Breast epithelium (tissue), 4 donors: ENCODE measurements at regions not wholly inside any gene's neighbourhood (a gene's known extent, or its start where the extent isn't known, plus 50 kb on each side); places are given as distances from the start of the nearest gene placed in this dataset.
A peak's percentile ranks its signal among the peaks of the same experiment; 100 is the strongest.

Experiments used
- DNase-seq, 2 donors: peaks; one replicate each; pipeline ENCODE4 v3.0.0-alpha.2; 2019; ENCODE audit warnings: low spot score in 2 of 2
- H3K27ac ChIP-seq, 2 donors: fragments of 200-600 bp; sonication (generic) in 1 of 2; one replicate each; pipeline ENCODE4 v1.5.1; 2016 to 2019; ENCODE audit warnings: mild to moderate bottlenecking in 1 of 2
- H3K27me3 ChIP-seq, 2 donors: fragments of 200-600 bp; sonication (generic) in 1 of 2; one replicate each; pipeline versions ENCODE4 v1.5.1 to v1.6.0; 2017 to 2019; ENCODE audit warnings: control low read depth in 1 of 2, mild to moderate bottlenecking in 1 of 2
- H3K36me3 ChIP-seq: fragments of 200-600 bp; one replicate; pipeline ENCODE4 v1.5.1; 2019
- H3K4me1 ChIP-seq, 2 donors: fragments of 200-600 bp; sonication (generic); one replicate each; pipeline ENCODE4 v1.5.1; 2016 to 2019; ENCODE audit warnings: control low read depth in 1 of 2
- H3K4me3 ChIP-seq, 3 donors: fragments of 200-600 bp; sonication (generic); 1 replicate in 2 of 3; 2 replicates in 1 of 3; pipeline ENCODE4 v1.5.1; 2016 to 2019; ENCODE audit warnings: mild to moderate bottlenecking in 3 of 3, moderate library complexity in 2 of 3
- H3K9me3 ChIP-seq, 2 donors: fragments of 200-600 bp; sonication (generic) in 1 of 2; one replicate each; pipeline ENCODE4 v1.5.1; 2016 to 2019; ENCODE audit warnings: control low read depth in 1 of 2
- POLR2A ChIP-seq: fragments of 450-650 bp; IDR thresholded peaks from one replicate; pipeline ENCODE4 v1.6.1; 2016; ENCODE audit warnings: antibody characterized with exemption, mild to moderate bottlenecking, moderate library complexity
- POLR2AphosphoS5 ChIP-seq, 3 donors: sonication (generic); formaldehyde crosslinking; IDR thresholded peaks; one replicate each; pipeline ENCODE4 v1.6.1; 2017; ENCODE audit warnings: antibody characterized with exemption in 3 of 3
- intact Hi-C: fragments of 100-400 bp; cut with DNase I; formaldehyde crosslinking; loops from one replicate; pipeline ENCODE4 v1.15.1; 2023; ENCODE audit warnings: low total_unique reads
- TF ChIP-seq, protein P1 (sequence below), 3 donors: fragments of 450-650 bp; IDR thresholded peaks; one replicate each; pipeline ENCODE4 v1.5.1; 2016 to 2017; ENCODE audit warnings: antibody characterized with exemption in 3 of 3, mild to moderate bottlenecking in 3 of 3, moderate library complexity in 3 of 3

DNA sequence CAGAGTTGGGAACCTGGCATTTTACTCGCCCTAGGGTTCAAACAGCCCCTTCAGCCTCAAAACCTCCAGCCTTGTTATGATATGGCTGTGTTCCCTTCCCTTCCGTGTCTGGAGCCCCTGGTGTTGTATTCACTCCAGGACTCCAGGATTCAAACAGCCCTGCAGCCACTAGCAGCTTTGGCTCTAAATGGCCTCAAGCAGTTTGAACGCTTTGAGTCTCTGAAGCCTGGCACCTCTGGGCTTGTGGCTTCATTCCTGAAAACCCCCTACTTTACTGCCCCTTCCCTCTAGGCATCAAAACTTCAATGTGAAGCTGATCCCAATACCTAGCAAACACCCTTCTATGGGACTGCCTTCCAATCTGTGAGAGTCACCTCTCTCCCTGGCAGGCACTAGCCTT lies 67.9 kb upstream of the RMST start:
- TF ChIP-seq POLR2AphosphoS5 (IDR thresholded peaks at IDR 0.05) (no peak), POLR2A (no peak)
- TF ChIP-seq, protein P1, sequence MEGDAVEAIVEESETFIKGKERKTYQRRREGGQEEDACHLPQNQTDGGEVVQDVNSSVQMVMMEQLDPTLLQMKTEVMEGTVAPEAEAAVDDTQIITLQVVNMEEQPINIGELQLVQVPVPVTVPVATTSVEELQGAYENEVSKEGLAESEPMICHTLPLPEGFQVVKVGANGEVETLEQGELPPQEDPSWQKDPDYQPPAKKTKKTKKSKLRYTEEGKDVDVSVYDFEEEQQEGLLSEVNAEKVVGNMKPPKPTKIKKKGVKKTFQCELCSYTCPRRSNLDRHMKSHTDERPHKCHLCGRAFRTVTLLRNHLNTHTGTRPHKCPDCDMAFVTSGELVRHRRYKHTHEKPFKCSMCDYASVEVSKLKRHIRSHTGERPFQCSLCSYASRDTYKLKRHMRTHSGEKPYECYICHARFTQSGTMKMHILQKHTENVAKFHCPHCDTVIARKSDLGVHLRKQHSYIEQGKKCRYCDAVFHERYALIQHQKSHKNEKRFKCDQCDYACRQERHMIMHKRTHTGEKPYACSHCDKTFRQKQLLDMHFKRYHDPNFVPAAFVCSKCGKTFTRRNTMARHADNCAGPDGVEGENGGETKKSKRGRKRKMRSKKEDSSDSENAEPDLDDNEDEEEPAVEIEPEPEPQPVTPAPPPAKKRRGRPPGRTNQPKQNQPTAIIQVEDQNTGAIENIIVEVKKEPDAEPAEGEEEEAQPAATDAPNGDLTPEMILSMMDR (IDR thresholded peaks at IDR 0.05) = no peak
- DNase-seq = no peak
- H3K27ac ChIP-seq = no peak overlapping the region
- intact Hi-C loops = no loop called here
- H3K9me3 ChIP-seq = no peaks in the 10 kb centered on the region
- no peaks in the 10 kb centered on the region for H3K4me1 ChIP-seq
- H3K4me3 ChIP-seq = no peak overlapping the region
- no peaks in the 10 kb centered on the region for H3K36me3 ChIP-seq
- no peaks in the 10 kb centered on the region for H3K27me3 ChIP-seq

DNA sequence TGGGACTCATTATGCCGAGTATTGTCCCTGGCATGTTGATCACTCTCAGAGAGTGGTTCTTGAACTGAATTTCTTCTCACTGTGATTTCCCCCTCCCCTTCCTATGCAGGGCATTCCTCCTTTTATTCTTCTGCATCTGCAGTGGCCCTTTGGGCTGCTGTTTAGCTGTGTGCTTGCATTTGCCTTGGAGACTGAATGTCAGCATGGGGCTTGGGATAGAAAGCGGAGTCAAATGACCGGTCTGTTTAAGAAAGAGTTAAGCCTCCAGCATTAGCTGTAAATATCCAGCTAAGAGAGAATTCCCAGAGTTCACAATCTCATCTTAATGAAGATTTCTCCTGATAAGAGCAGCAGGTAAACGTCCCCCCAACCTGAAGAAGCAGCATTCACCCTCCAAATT lies 65.6 kb upstream of the RMST start:
- Histone ChIP-seq H3K9me3 (no peaks in the 10 kb centered on the region), H3K27me3 (no peaks in the 10 kb centered on the region), H3K27ac (no peak overlapping the region), H3K4me3 (no peak overlapping the region), H3K36me3 (no peaks in the 10 kb centered on the region), H3K4me1 (no peaks in the 10 kb centered on the region)
- DNase-seq = no peak
- intact Hi-C loops = no loop called here
- no peak for TF ChIP-seq POLR2A
- TF ChIP-seq, protein P1 (IDR thresholded peaks at IDR 0.05) = no peak
- TF ChIP-seq POLR2AphosphoS5 (IDR thresholded peaks at IDR 0.05) = no peak

DNA sequence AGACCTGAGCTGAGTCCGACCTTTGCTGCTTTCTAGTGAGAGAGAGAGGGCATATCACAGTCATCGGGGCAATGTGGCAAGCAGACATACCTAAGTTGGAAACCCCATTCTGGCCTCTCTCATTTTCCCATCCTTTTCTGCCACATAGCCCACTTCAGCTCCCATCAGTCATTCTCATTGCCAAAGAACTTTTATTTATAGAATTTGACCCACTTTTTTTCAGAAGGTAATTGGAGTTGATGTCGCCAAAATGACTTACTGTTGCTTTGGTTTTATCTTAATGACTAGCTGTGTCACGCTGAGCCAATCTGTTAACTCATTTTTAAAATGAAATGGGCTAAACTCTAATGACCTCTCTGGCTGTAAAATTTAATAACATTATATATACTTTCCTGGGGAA lies 63.9 kb upstream of the RMST start:
- Histone ChIP-seq H3K4me3 (no peak overlapping the region), H3K36me3 (no peaks in the 10 kb centered on the region), H3K27me3 (no peaks in the 10 kb centered on the region), H3K27ac (no peak overlapping the region), H3K4me1 (no peaks in the 10 kb centered on the region), H3K9me3 (no peaks in the 10 kb centered on the region)
- intact Hi-C loops = no loop called here
- TF ChIP-seq, protein P1 (IDR thresholded peaks at IDR 0.05) = no peak
- TF ChIP-seq POLR2AphosphoS5 (IDR thresholded peaks at IDR 0.05) = no peak
- no peak for TF ChIP-seq POLR2A
- DNase-seq = no peak

DNA sequence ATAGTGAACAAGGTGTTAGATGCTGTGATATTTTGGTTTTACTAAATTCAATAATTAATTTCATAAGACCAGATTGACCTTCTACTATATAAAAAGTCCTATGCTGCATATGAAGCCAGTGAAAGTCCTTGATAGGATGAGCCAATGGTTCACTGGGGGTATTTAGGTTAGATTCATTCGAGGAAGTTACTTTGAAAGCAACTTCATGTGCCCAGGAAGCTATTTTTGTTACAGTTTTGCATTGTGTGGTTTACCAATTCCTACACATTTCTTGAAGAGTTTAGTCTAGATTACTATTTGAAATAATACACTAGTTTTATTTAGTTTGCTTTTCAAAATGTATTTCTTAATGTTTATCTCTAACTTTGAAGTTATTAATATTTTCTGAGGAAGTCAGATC lies 58.5 kb upstream of the RMST start:
- no peaks in the 10 kb centered on the region for H3K9me3 ChIP-seq
- no peaks in the 10 kb centered on the region for H3K36me3 ChIP-seq
- H3K4me1 ChIP-seq = no peaks in the 10 kb centered on the region
- no peak for DNase-seq
- no peaks in the 10 kb centered on the region for H3K27me3 ChIP-seq
- H3K27ac ChIP-seq = no peak overlapping the region
- TF ChIP-seq, protein P1 (IDR thresholded peaks at IDR 0.05) = no peak
- TF ChIP-seq POLR2AphosphoS5 (IDR thresholded peaks at IDR 0.05) = no peak
- TF ChIP-seq POLR2A = no peak
- H3K4me3 ChIP-seq = no peak overlapping the region
- intact Hi-C loops = no loop called here

DNA sequence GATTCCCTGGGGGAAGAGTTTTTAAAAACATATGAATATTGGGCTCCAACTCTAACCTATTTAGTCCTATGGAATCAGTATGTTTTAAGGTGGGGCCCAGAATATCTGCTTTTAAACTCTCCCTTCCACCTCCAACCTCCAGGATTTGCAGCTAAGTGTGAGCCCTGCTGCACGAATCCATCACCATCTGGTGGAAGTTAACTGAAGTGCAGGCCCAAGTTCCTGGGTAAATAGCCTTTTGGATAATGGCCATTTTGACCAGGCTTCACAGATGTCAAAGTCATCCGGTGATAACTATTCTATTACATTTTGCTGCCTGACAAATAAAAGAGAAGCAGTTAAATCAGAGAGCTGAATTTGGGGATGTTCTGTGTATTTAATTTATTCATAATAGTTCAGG lies 58.1 kb upstream of the RMST start:
- intact Hi-C loops = no loop called here
- DNase-seq = no peak
- Histone ChIP-seq H3K4me3 (no peak overlapping the region), H3K4me1 (no peaks in the 10 kb centered on the region), H3K9me3 (no peaks in the 10 kb centered on the region), H3K27me3 (no peaks in the 10 kb centered on the region), H3K27ac (no peak overlapping the region), H3K36me3 (no peaks in the 10 kb centered on the region)
- TF ChIP-seq, protein P1 (IDR thresholded peaks at IDR 0.05) = peak; percentile 40 to 71 (median 58)
- TF ChIP-seq POLR2A = no peak
